ENCODE measurements at regions not wholly inside any gene's neighbourhood (a gene's known extent, or its start where the extent isn't known, plus 50 kb on each side); places are given as distances from the start of the nearest gene placed in this dataset.

DNA sequence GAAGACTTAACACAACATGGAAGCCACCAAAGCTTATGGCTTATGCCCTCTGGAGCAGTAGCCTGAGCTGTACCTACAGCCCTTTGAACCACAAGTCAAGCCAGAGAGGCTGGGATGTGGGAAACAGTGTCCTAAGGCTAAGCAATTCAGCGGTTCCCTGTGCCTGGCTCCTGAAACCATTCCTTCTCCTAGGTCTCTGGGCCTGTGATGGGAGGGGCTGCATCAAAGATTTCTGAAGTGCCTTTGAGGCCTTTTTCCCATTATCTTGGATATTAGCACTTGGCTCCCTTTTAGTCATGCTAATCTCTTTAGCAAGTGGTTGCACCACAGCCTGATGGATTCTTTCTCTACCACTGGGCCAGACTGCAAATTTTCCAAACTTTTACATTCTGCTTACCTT, 140.5 kb upstream of the NUDT10 start:
- no peak for FAIRE-seq
- Histone ChIP-seq H3K79me2 (ENCODE audit: control insufficient read depth, insufficient read depth, low read length) (no peaks in the 10 kb centered on the region), H4K20me1 (replicated peaks; ENCODE audit: control insufficient read depth, extremely low read depth, insufficient read depth, low read length) (no peaks in the 10 kb centered on the region), H2AFZ (ENCODE audit: low read depth, low read length) (no peak overlapping the region), H3K27ac (ENCODE audit: insufficient read depth, low read depth, low read length) (no peak overlapping the region), H3K4me3 (replicated peaks in 1 of 3; ENCODE audit: insufficient read depth in 1 of 3, low read depth in 1 of 3, low read length in 3 of 3) (no peak overlapping the region), H3K9me3 (replicated peaks; ENCODE audit: control insufficient read depth, insufficient read depth, low read length) (no peaks in the 10 kb centered on the region), H3K4me2 (ENCODE audit: insufficient read depth, low read length) (no peak overlapping the region), H3K27me3 (ENCODE audit: control insufficient read depth in 2 of 2, insufficient read depth in 2 of 2, low read length in 2 of 2) (no peaks in the 10 kb centered on the region), H3K36me3 (ENCODE audit: control insufficient read depth in 2 of 2, extremely low read depth in 1 of 2, insufficient read depth in 2 of 2, low read length in 2 of 2) (no peaks in the 10 kb centered on the region), H3K4me1 (ENCODE audit: control insufficient read depth, extremely low read depth, insufficient read depth, low read length) (no peaks in the 10 kb centered on the region), H3K9me1 (replicated peaks; ENCODE audit: control insufficient read depth, extremely low read depth, insufficient read depth, low read length) (no peaks in the 10 kb centered on the region), H3K9ac (replicated peaks; ENCODE audit: extremely low read depth, insufficient read depth, low read length) (no peak overlapping the region)
- BruUV-seq (replicated peaks) = no TSS peak
- intact Hi-C loops (cut with micrococcal nuclease) = no loop called here
- no peak for DNase-seq (ENCODE audit: low read depth, low spot score)
- TF ChIP-seq FOS (IDR thresholded peaks at IDR 0.05; ENCODE audit: borderline replicate concordance, insufficient read depth, low read length) = no peak
- no peak for TF ChIP-seq GATA2 (IDR thresholded peaks at IDR 0.05; ENCODE audit: insufficient read depth, insufficient read length, low read depth, low read length)
- no peak for TF ChIP-seq EZH2 (IDR thresholded peaks at IDR 0.05; ENCODE audit: borderline replicate concordance, low read depth, low read length, severe bottlenecking)
- no peak for TF ChIP-seq JUN (IDR thresholded peaks at IDR 0.05; ENCODE audit: borderline replicate concordance, insufficient read depth, insufficient read length, low read depth)
- no peak for TF ChIP-seq POLR2A (IDR thresholded peaks at IDR 0.05; ENCODE audit: low read depth, low read length)
- no peak for TF ChIP-seq POLR2AphosphoS5 (IDR thresholded peaks at IDR 0.05; ENCODE audit: insufficient read depth, low read depth, low read length)
- TF ChIP-seq MYC (IDR thresholded peaks at IDR 0.05; ENCODE audit: low read depth, low read length) = no peak
- TF ChIP-seq, protein P1, sequence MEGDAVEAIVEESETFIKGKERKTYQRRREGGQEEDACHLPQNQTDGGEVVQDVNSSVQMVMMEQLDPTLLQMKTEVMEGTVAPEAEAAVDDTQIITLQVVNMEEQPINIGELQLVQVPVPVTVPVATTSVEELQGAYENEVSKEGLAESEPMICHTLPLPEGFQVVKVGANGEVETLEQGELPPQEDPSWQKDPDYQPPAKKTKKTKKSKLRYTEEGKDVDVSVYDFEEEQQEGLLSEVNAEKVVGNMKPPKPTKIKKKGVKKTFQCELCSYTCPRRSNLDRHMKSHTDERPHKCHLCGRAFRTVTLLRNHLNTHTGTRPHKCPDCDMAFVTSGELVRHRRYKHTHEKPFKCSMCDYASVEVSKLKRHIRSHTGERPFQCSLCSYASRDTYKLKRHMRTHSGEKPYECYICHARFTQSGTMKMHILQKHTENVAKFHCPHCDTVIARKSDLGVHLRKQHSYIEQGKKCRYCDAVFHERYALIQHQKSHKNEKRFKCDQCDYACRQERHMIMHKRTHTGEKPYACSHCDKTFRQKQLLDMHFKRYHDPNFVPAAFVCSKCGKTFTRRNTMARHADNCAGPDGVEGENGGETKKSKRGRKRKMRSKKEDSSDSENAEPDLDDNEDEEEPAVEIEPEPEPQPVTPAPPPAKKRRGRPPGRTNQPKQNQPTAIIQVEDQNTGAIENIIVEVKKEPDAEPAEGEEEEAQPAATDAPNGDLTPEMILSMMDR (IDR thresholded peaks at IDR 0.05; ENCODE audit: extremely low read depth in 1 of 2, insufficient read depth in 1 of 2, low read depth in 1 of 2, low read length in 2 of 2) = no peak
- TF ChIP-seq, protein P2, sequence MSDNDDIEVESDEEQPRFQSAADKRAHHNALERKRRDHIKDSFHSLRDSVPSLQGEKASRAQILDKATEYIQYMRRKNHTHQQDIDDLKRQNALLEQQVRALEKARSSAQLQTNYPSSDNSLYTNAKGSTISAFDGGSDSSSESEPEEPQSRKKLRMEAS (IDR thresholded peaks at IDR 0.05; ENCODE audit: insufficient read depth, insufficient read length) = no peak
- dilution Hi-C loops (cut with MboI; ENCODE audit: extremely low pct_ligation_motif_present, low sequenced_read_pairs) = no loop called here
- ChIA-PET POLR2A (no interaction called here), CTCF (no interaction called here)
